ENCODE measurements at regions not wholly inside any gene's neighbourhood (a gene's known extent, or its start where the extent isn't known, plus 50 kb on each side); places are given as distances from the start of the nearest gene placed in this dataset.

DNA sequence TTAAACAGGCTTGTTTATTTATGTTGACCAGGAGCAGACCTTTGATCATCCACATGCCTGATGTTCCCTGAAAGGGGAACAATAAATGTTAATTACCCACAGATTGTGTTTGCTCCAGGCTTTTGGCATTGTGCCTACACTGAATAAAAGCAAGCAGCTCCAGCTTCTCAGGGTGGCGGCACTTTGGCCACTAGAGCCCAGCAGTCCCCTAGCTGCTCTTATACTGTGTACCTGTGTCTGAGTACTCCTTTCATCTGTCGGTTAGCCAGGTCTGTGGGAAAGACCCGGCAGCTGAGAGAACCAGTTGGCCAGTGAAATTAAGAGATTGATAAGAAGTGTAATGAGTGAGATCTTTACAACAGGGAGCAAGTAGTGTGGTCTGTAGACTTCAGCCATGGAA lies 254.8 kb upstream of the FTMT start:
- TF ChIP-seq, protein P1, sequence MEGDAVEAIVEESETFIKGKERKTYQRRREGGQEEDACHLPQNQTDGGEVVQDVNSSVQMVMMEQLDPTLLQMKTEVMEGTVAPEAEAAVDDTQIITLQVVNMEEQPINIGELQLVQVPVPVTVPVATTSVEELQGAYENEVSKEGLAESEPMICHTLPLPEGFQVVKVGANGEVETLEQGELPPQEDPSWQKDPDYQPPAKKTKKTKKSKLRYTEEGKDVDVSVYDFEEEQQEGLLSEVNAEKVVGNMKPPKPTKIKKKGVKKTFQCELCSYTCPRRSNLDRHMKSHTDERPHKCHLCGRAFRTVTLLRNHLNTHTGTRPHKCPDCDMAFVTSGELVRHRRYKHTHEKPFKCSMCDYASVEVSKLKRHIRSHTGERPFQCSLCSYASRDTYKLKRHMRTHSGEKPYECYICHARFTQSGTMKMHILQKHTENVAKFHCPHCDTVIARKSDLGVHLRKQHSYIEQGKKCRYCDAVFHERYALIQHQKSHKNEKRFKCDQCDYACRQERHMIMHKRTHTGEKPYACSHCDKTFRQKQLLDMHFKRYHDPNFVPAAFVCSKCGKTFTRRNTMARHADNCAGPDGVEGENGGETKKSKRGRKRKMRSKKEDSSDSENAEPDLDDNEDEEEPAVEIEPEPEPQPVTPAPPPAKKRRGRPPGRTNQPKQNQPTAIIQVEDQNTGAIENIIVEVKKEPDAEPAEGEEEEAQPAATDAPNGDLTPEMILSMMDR (IDR thresholded peaks at IDR 0.05) = no peak
- no peak for TF ChIP-seq ZFX (IDR thresholded peaks at IDR 0.05; ENCODE audit: borderline replicate concordance)

Measured in 22Rv1 (cell line).